GM12878 (cell line): ENCODE measurements at regions not wholly inside any gene's neighbourhood (a gene's known extent, or its start where the extent isn't known, plus 50 kb on each side); places are given as distances from the start of the nearest gene placed in this dataset.

Experiments
- ATAC-seq: fragments of 200-7000 bp; cut with Tn5 transposase; 3 replicates; pipeline ENCODE4 v1.9.1; 2020; ENCODE audit warnings: mild to moderate bottlenecking, moderate library complexity
- BruUV-seq: library from RNA; stranded (reverse); fragments of 400-500 nt; replicated peaks from 2 replicates; lab custom pipeline; 2021; lab: Mats Ljungman, UMichigan
- CTCF ChIA-PET: fragments of 300-600 bp; sonication (Branson Sonifier 250); formaldehyde crosslinking; extraction: SDS; loops from one replicate; lab custom pipeline; 2021; ENCODE audit warnings: inconsistent platforms; lab: Yijun Ruan, JAX
- POLR2A ChIA-PET: fragments of 350-600 bp; formaldehyde crosslinking; extraction: SDS; loops from one replicate; lab custom pipeline; 2021; ENCODE audit warnings: inconsistent platforms; lab: Charles Lee
- RAD21 ChIA-PET: fragments of 300-600 bp; sonication (Branson Sonifier 250); formaldehyde crosslinking; loops from one replicate; lab custom pipeline; 2023; ENCODE audit warnings: antibody characterized with exemption; ENCODE audit not compliant: unreplicated experiment; lab: Charles Lee
- SMC1A ChIA-PET: fragments of 300-600 bp; sonication (Branson Sonifier 250); formaldehyde crosslinking; loops from one replicate; lab custom pipeline; 2023; ENCODE audit not compliant: unreplicated experiment, uncharacterized antibody; lab: Charles Lee
- DNase-seq: peaks from one replicate; pipeline ENCODE4 v3.0.0-alpha.2; 2011; ENCODE audit warnings: low read depth, low spot score
- FAIRE-seq: peaks from 3 replicates; lab custom pipeline; 2011; peaks lifted over from hg19 to GRCh38; lab: Jason Lieb, UNC
- H2AFZ ChIP-seq: 2 replicates; pipeline ENCODE4 v1.6.0; 2011; ENCODE audit warnings: low read depth, low read length, control low read depth; ENCODE audit not compliant: control insufficient read depth
- H3K27ac ChIP-seq: 2 replicates; pipeline ENCODE4 v1.5.1; 2011; ENCODE audit warnings: control low read depth; ENCODE audit not compliant: control insufficient read depth, insufficient read depth
- H3K27me3 ChIP-seq, 2 experiments: replicated peaks in 1 of 2; 2 replicates each; pipeline versions ENCODE4 v1.6.0 to v1.6.1; 2011; ENCODE audit warnings: low read length in 1 of 2; ENCODE audit not compliant: control insufficient read depth in 2 of 2, insufficient read depth in 2 of 2
- H3K36me3 ChIP-seq, 2 experiments: 2 replicates each; pipeline ENCODE4 v1.5.1; 2011; ENCODE audit warnings: low read length in 1 of 2; ENCODE audit not compliant: control insufficient read depth in 2 of 2, insufficient read depth in 2 of 2
- H3K4me1 ChIP-seq: 2 replicates; pipeline ENCODE4 v1.6.1; 2011; ENCODE audit warnings: mild to moderate bottlenecking, low read length, moderate library complexity, mixed read lengths; ENCODE audit not compliant: control insufficient read depth, insufficient read depth
- H3K4me2 ChIP-seq: 2 replicates; pipeline ENCODE4 v1.6.0; 2011; ENCODE audit warnings: control low read depth; ENCODE audit not compliant: control insufficient read depth, insufficient read depth
- H3K4me3 ChIP-seq: fragments of 200-600 bp; sonication (generic); 2 replicates; pipeline ENCODE4 v1.5.1; 2016
- H3K79me2 ChIP-seq: 2 replicates; pipeline ENCODE4 v1.6.0; 2011; ENCODE audit warnings: low read length; ENCODE audit not compliant: control insufficient read depth, insufficient read depth
- H3K9ac ChIP-seq: 2 replicates; pipeline ENCODE4 v1.8.0; 2011; ENCODE audit warnings: low read length, control low read depth, mixed read lengths; ENCODE audit not compliant: control insufficient read depth, insufficient read depth
- H3K9me3 ChIP-seq: replicated peaks from 3 replicates; pipeline ENCODE4 v1.5.1; 2011; ENCODE audit warnings: mild to moderate bottlenecking, low read length; ENCODE audit not compliant: control insufficient read depth, insufficient read depth
- H4K20me1 ChIP-seq: 2 replicates; pipeline ENCODE4 v1.6.0; 2011; ENCODE audit not compliant: control insufficient read depth, insufficient read depth
- ASH2L ChIP-seq: fragments of 300-600, 200-600 bp; sonication (generic); IDR thresholded peaks from 2 replicates; pipeline ENCODE4 v1.6.1; 2017; ENCODE audit warnings: low read depth, mild to moderate bottlenecking, borderline replicate concordance
- BMI1 ChIP-seq: fragments of 450-650 bp; IDR thresholded peaks from 2 replicates; pipeline ENCODE4 v1.6.1; 2016; ENCODE audit warnings: mild to moderate bottlenecking, moderate library complexity, borderline replicate concordance
- CREB1 ChIP-seq: IDR thresholded peaks from 2 replicates; pipeline ENCODE4 v1.6.1; 2012; ENCODE audit warnings: low read depth, mild to moderate bottlenecking, inconsistent platforms
- FOXM1 ChIP-seq: IDR thresholded peaks from 2 replicates; pipeline ENCODE4 v1.6.1; 2012; ENCODE audit warnings: low read depth, mild to moderate bottlenecking, inconsistent platforms, low read length, moderate library complexity
- IRF3 ChIP-seq: fragments of 450-650 bp; IDR thresholded peaks from 2 replicates; pipeline ENCODE4 v1.6.1; 2014; ENCODE audit warnings: mild to moderate bottlenecking
- LARP7 ChIP-seq: fragments of 450-650 bp; IDR thresholded peaks from 2 replicates; pipeline ENCODE4 v1.6.1; 2017; ENCODE audit warnings: mild to moderate bottlenecking
- MAX ChIP-seq: IDR thresholded peaks from 2 replicates; pipeline ENCODE4 v1.6.1; 2012; ENCODE audit warnings: low read depth, low read length, improper control_type of control experiment
- MLLT1 ChIP-seq: fragments of 450-650 bp; IDR thresholded peaks from 2 replicates; pipeline ENCODE4 v1.6.1; 2016; ENCODE audit warnings: mild to moderate bottlenecking
- POLR2AphosphoS5 ChIP-seq: IDR thresholded peaks from 2 replicates; pipeline ENCODE4 v1.6.1; 2011; ENCODE audit warnings: mild to moderate bottlenecking, low read length, inconsistent platforms
- ZBTB40 ChIP-seq: fragments of 450-650 bp; IDR thresholded peaks from 2 replicates; pipeline ENCODE4 v1.6.1; 2016; ENCODE audit warnings: mild to moderate bottlenecking, moderate library complexity, borderline replicate concordance
- ZNF622 ChIP-seq: fragments of 450-650 bp; IDR thresholded peaks from 2 replicates; pipeline ENCODE4 v1.6.1; 2017; ENCODE audit warnings: mild to moderate bottlenecking, inconsistent platforms
- ZZZ3 ChIP-seq: IDR thresholded peaks from 2 replicates; pipeline ENCODE4 v1.6.1; 2011; ENCODE audit warnings: low read depth; ENCODE audit not compliant: control insufficient read depth, insufficient read length
- WGBS: methylation state at CpG from one replicate; pipeline ENCODE4 v1.1.6; 2016; ENCODE audit warnings: low lambda C conversion rate; ENCODE audit not compliant: insufficient replicate concordance, insufficient coverage; ENCODE audit errors: missing lambda C conversion rate; 5-methylcytosine and 5-hydroxymethylcytosine counted together
- in situ Hi-C: fragments of 300-500 bp; cut with MboI; formaldehyde crosslinking; loops from 9 replicates; pipeline ENCODE4 v1.14.3; 2018; ENCODE audit warnings: mixed read lengths
- intact Hi-C: fragments of 100-400 bp; cut with micrococcal nuclease; formaldehyde crosslinking; loops from one replicate; pipeline ENCODE4 v1.14.2; 2022; ENCODE audit not compliant: unreplicated experiment

DNA sequence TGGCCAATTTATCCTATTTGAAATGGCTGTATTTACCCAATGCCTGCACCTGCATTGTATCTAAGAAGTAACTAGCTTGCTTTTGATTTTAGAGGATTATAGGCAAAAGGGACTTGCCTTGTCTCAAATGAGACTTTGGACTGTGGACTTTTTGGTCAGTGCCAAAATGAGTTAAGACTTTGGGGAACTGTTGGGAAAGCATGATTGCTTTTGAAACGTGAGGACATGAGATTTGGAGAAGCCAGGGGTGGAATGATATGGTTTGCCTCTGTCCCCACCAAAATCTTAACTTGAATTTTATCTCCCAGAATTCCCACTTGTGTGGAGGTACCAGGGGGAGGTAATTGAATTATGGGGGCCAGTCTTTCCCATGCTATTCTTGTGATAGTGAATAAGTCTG is 1505.4 kb downstream of the SI start:
- no peak for FAIRE-seq
- H3K36me3 ChIP-seq = no peaks in the 10 kb centered on the region
- no peak for ATAC-seq
- no peaks in the 10 kb centered on the region for H4K20me1 ChIP-seq
- H3K9ac ChIP-seq = no peak overlapping the region
- WGBS = 0% methylated on average over 1 of the region's 1 CpG
- H3K4me3 ChIP-seq = no peak overlapping the region
- BruUV-seq = no TSS peak
- no peaks in the 10 kb centered on the region for H3K9me3 ChIP-seq
- H3K79me2 ChIP-seq = no peaks in the 10 kb centered on the region
- H3K27me3 ChIP-seq = no peaks in the 10 kb centered on the region
- H3K4me2 ChIP-seq = no peak overlapping the region
- in situ Hi-C loops (no loop called here), intact Hi-C loops (no loop called here)
- ChIA-PET CTCF (no interaction called here), RAD21 (no interaction called here), SMC1A (no interaction called here), POLR2A (no interaction called here)
- H2AFZ ChIP-seq = no peak overlapping the region
- no peak for DNase-seq
- H3K4me1 ChIP-seq = no peaks in the 10 kb centered on the region
- no peak overlapping the region for H3K27ac ChIP-seq
- TF ChIP-seq POLR2AphosphoS5 = no peak
- no peak for TF ChIP-seq CREB1
- no peak for TF ChIP-seq ZBTB40

DNA sequence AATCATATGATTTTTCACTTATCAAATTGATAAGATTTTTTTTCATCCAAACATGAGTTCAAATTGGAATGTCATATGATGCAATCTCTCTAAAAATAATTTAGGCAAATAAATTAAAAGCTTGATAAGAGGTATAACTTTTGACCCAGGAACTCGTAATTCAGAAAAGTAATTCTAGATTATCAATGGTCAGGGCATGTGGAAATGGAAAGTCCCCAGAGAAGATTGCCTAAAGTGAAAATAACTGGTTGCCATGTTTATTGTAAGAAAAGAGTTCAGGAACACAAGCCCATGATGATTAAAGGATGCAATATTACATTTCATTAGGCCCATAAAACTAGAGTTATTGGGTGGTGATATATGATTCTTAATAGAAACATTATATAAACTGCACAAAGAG is 1514.8 kb downstream of the SI start:
- no peaks in the 10 kb centered on the region for H3K27me3 ChIP-seq
- ATAC-seq = no peak
- H3K4me1 ChIP-seq = no peaks in the 10 kb centered on the region
- no peak for DNase-seq
- in situ Hi-C loops = no loop called here
- H3K4me3 ChIP-seq = no peak overlapping the region
- H3K79me2 ChIP-seq = no peaks in the 10 kb centered on the region
- H3K27ac ChIP-seq = no peak overlapping the region
- no peaks in the 10 kb centered on the region for H3K9me3 ChIP-seq
- H4K20me1 ChIP-seq = no peaks in the 10 kb centered on the region
- POLR2A ChIA-PET = interaction anchor here (0.6 kb wide), 1 partner anchor 19 kb away, joined by 3 read pairs; no protein-coding TSS in a partner anchor
- BruUV-seq = no TSS peak
- CTCF ChIA-PET = interaction anchor here (1.0 to 1.3 kb wide), 2 partner anchors 9 to 12 kb away, joined by 3 read pairs; no protein-coding TSS in a partner anchor
- intact Hi-C loops = no loop called here
- WGBS = 0% methylated on average over 1 of the region's 1 CpG
- SMC1A ChIA-PET = interaction anchor here (0.6 kb wide), 1 partner anchor 790 kb away, joined by 3 read pairs; no protein-coding TSS in a partner anchor
- no peak overlapping the region for H3K9ac ChIP-seq
- RAD21 ChIA-PET = no interaction called here
- TF ChIP-seq ZZZ3 (no peak), ZNF622 (no peak), BMI1 (no peak), ASH2L (no peak), MLLT1 (no peak), LARP7 (no peak), MAX (no peak), IRF3 (no peak), FOXM1 (no peak)
- FAIRE-seq = no peak
- no peak overlapping the region for H2AFZ ChIP-seq
- no peak overlapping the region for H3K4me2 ChIP-seq
- H3K36me3 ChIP-seq = no peaks in the 10 kb centered on the region
